HL-60 (cell line): ENCODE measurements at regions not wholly inside any gene's neighbourhood (a gene's known extent, or its start where the extent isn't known, plus 50 kb on each side); places are given as distances from the start of the nearest gene placed in this dataset.

Experiments
- DNase-seq, 2 experiments: peaks; one replicate each; pipeline ENCODE4 v3.0.0-alpha.2; 2010 to 2020; ENCODE audit warnings: low read depth in 1 of 2, low spot score in 1 of 2
- H3K27ac ChIP-seq: fragments of 250-450 bp; sonication (Bioruptor Pico); replicated peaks from 2 replicates; pipeline ENCODE4 v1.5.1; 2020; ENCODE audit warnings: mild to moderate bottlenecking, moderate library complexity
- H3K27me3 ChIP-seq: fragments of 250-450 bp; sonication (Bioruptor Pico); 2 replicates; pipeline ENCODE4 v1.5.1; 2021; ENCODE audit warnings: mild to moderate bottlenecking, moderate library complexity; ENCODE audit not compliant: insufficient read depth, poor library complexity, severe bottlenecking
- H3K4me3 ChIP-seq: replicated peaks from 2 replicates; pipeline ENCODE4 v1.5.1; 2011; ENCODE audit warnings: mild to moderate bottlenecking, control low read depth, low read length; ENCODE audit not compliant: insufficient read depth
- CTCF ChIP-seq: IDR thresholded peaks from one replicate; pipeline ENCODE4 v1.5.1; 2011; ENCODE audit warnings: low read length, control low read depth, inconsistent platforms; ENCODE audit not compliant: insufficient read depth
- GABPA ChIP-seq: IDR thresholded peaks from 2 replicates; pipeline ENCODE4 v1.6.1; 2012; ENCODE audit warnings: low read depth
- POLR2AphosphoS5 ChIP-seq: IDR thresholded peaks from 2 replicates; pipeline ENCODE4 v1.6.1; 2012; ENCODE audit warnings: low read depth
- SPI1 ChIP-seq: IDR thresholded peaks from 2 replicates; pipeline ENCODE4 v1.6.1; 2012; ENCODE audit warnings: low read depth, mild to moderate bottlenecking, borderline replicate concordance
- TF ChIP-seq, protein P1 (sequence below): IDR thresholded peaks from 2 replicates; pipeline ENCODE4 v1.6.1; 2012; ENCODE audit warnings: low read depth; ENCODE audit not compliant: insufficient replicate concordance

GRCh38 chr17:74061758-74062157 lies 141.7 kb upstream of the RPL38 start:
- Histone ChIP-seq H3K27me3 (no peaks in the 10 kb centered on the region), H3K27ac (no peak overlapping the region)
- DNase-seq, result no peak

GRCh38 chr17:74062234-74062633 lies 141.2 kb upstream of the RPL38 start:
- no peak for TF ChIP-seq CTCF
- TF ChIP-seq, protein P1, sequence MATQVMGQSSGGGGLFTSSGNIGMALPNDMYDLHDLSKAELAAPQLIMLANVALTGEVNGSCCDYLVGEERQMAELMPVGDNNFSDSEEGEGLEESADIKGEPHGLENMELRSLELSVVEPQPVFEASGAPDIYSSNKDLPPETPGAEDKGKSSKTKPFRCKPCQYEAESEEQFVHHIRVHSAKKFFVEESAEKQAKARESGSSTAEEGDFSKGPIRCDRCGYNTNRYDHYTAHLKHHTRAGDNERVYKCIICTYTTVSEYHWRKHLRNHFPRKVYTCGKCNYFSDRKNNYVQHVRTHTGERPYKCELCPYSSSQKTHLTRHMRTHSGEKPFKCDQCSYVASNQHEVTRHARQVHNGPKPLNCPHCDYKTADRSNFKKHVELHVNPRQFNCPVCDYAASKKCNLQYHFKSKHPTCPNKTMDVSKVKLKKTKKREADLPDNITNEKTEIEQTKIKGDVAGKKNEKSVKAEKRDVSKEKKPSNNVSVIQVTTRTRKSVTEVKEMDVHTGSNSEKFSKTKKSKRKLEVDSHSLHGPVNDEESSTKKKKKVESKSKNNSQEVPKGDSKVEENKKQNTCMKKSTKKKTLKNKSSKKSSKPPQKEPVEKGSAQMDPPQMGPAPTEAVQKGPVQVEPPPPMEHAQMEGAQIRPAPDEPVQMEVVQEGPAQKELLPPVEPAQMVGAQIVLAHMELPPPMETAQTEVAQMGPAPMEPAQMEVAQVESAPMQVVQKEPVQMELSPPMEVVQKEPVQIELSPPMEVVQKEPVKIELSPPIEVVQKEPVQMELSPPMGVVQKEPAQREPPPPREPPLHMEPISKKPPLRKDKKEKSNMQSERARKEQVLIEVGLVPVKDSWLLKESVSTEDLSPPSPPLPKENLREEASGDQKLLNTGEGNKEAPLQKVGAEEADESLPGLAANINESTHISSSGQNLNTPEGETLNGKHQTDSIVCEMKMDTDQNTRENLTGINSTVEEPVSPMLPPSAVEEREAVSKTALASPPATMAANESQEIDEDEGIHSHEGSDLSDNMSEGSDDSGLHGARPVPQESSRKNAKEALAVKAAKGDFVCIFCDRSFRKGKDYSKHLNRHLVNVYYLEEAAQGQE, result no peak
- TF ChIP-seq GABPA, result no peak
- TF ChIP-seq SPI1, result no peak
- no peak for TF ChIP-seq POLR2AphosphoS5
- Histone ChIP-seq H3K4me3 (no peak overlapping the region), H3K27me3 (no peaks in the 10 kb centered on the region), H3K27ac (no peak overlapping the region)
- no peak for DNase-seq

More at GRCh38 chr17:74061758-74062157, 141.7 kb upstream of the RPL38 start:
- TF ChIP-seq, protein P1, result no peak
- TF ChIP-seq GABPA (no peak), CTCF (no peak), POLR2AphosphoS5 (no peak), SPI1 (no peak)
- H3K4me3 ChIP-seq, result no peak overlapping the region

- no peak overlapping the region for H3K4me3 ChIP-seq
- no peaks in the 10 kb centered on the region for H3K27me3 ChIP-seq
- H3K27ac ChIP-seq, result no peak overlapping the region
- DNase-seq, result no peak
- TF ChIP-seq SPI1, result no peak
- TF ChIP-seq GABPA, result no peak
- no peak for TF ChIP-seq POLR2AphosphoS5
- TF ChIP-seq CTCF, result no peak
- TF ChIP-seq, protein P1, result no peak
Measured at GRCh38 chr17:74063439-74063838, 140.0 kb upstream of the RPL38 start.
